ENCODE measurements at regions not wholly inside any gene's neighbourhood (a gene's known extent, or its start where the extent isn't known, plus 50 kb on each side); places are given as distances from the start of the nearest gene placed in this dataset.

GRCh38 chr11:115920841-115921480 is 416.7 kb upstream of the CADM1 start:
- DNase-seq (ENCODE audit: low read depth, low spot score): no peak
- H3K4me3 ChIP-seq (ENCODE audit: low read length): no peak overlapping the region

- no peak for DNase-seq (ENCODE audit: low read depth, low spot score)
- no peak overlapping the region for H3K4me3 ChIP-seq (ENCODE audit: low read length)
Measured at GRCh38 chr11:115920092-115920461, 415.9 kb upstream of the CADM1 start.

GRCh38 chr11:115919341-115920091 is 415.3 kb upstream of the CADM1 start:
- DNase-seq (ENCODE audit: low read depth, low spot score): no peak
- H3K4me3 ChIP-seq (ENCODE audit: low read length): no peak overlapping the region

GRCh38 chr11:115918576-115918975 is 414.4 kb upstream of the CADM1 start:
- no peak for DNase-seq (ENCODE audit: low read depth, low spot score)

GRCh38 chr11:115916608-115917007 is 412.4 kb upstream of the CADM1 start:
- DNase-seq (ENCODE audit: low read depth, low spot score): no peak
- no peak overlapping the region for H3K4me3 ChIP-seq (ENCODE audit: low read length)

More at GRCh38 chr11:115918576-115918975, 414.4 kb upstream of the CADM1 start:
- no peak overlapping the region for H3K4me3 ChIP-seq (ENCODE audit: low read length)

GRCh38 chr11:115912484-115912945 is 408.3 kb upstream of the CADM1 start:
- H3K4me3 ChIP-seq (ENCODE audit: low read length): no peak overlapping the region
- no peak for DNase-seq (ENCODE audit: low read depth, low spot score)

GRCh38 chr11:115911613-115912346 is 407.6 kb upstream of the CADM1 start:
- H3K4me3 ChIP-seq (ENCODE audit: low read length): no peak overlapping the region
- DNase-seq (ENCODE audit: low read depth, low spot score): no peak

- DNase-seq (ENCODE audit: low read depth, low spot score): no peak
Measured at GRCh38 chr11:115910379-115910778, 406.2 kb upstream of the CADM1 start.

GRCh38 chr11:115906171-115906570 is 402.0 kb upstream of the CADM1 start:
- H3K4me3 ChIP-seq (ENCODE audit: low read length): no peak overlapping the region
- DNase-seq (ENCODE audit: low read depth, low spot score): no peak

More at GRCh38 chr11:115910379-115910778, 406.2 kb upstream of the CADM1 start:
- H3K4me3 ChIP-seq (ENCODE audit: low read length): no peak overlapping the region

- no peak for DNase-seq (ENCODE audit: low read depth, low spot score)
- no peak overlapping the region for H3K4me3 ChIP-seq (ENCODE audit: low read length)
Measured at GRCh38 chr11:115905341-115906000, 401.3 kb upstream of the CADM1 start.

GRCh38 chr11:115903179-115903578 is 399.0 kb upstream of the CADM1 start:
- H3K4me3 ChIP-seq (ENCODE audit: low read length): no peak overlapping the region
- no peak for DNase-seq (ENCODE audit: low read depth, low spot score)

- H3K4me3 ChIP-seq (ENCODE audit: low read length): no peak overlapping the region
- DNase-seq (ENCODE audit: low read depth, low spot score): no peak
Measured at GRCh38 chr11:115901069-115901468, 396.9 kb upstream of the CADM1 start.

- DNase-seq (ENCODE audit: low read depth, low spot score): no peak
- no peak overlapping the region for H3K4me3 ChIP-seq (ENCODE audit: low read length)
Measured at GRCh38 chr11:115900111-115900510, 395.9 kb upstream of the CADM1 start.

- no peak overlapping the region for H3K4me3 ChIP-seq (ENCODE audit: low read length)
- no peak for DNase-seq (ENCODE audit: low read depth, low spot score)
Measured at GRCh38 chr11:115897707-115898106, 393.5 kb upstream of the CADM1 start.

GRCh38 chr11:115896084-115896483 is 391.9 kb upstream of the CADM1 start:
- H3K4me3 ChIP-seq (ENCODE audit: low read length): no peak overlapping the region
- no peak for DNase-seq (ENCODE audit: low read depth, low spot score)

GRCh38 chr11:115895594-115895993 is 391.4 kb upstream of the CADM1 start:
- no peak for DNase-seq (ENCODE audit: low read depth, low spot score)
- no peak overlapping the region for H3K4me3 ChIP-seq (ENCODE audit: low read length)

- H3K4me3 ChIP-seq (ENCODE audit: low read length): no peak overlapping the region
- no peak for DNase-seq (ENCODE audit: low read depth, low spot score)
Measured at GRCh38 chr11:115894176-115894575, 390.0 kb upstream of the CADM1 start.

- DNase-seq (ENCODE audit: low read depth, low spot score): no peak
- no peak overlapping the region for H3K4me3 ChIP-seq (ENCODE audit: low read length)
Measured at GRCh38 chr11:115893461-115894099, 389.4 kb upstream of the CADM1 start.

GRCh38 chr11:115892016-115892415 is 387.8 kb upstream of the CADM1 start:
- no peak for DNase-seq (ENCODE audit: low read depth, low spot score)
- no peak overlapping the region for H3K4me3 ChIP-seq (ENCODE audit: low read length)

All from Jurkat, Clone E6-1 (cell line).